Stimulated activated CD4-positive, alpha-beta T cell treated with anti-CD3 and anti-CD28 coated beads, Interleukin-15, amount 100 ng/mL, for 48 hours (primary cell): ENCODE measurements at regions not wholly inside any gene's neighbourhood (a gene's known extent, or its start where the extent isn't known, plus 50 kb on each side); places are given as distances from the start of the nearest gene placed in this dataset.
"Not testable (repeated sequence)": the region's sequence is repeated elsewhere in the genome, so short reads cannot be mapped to it uniquely, and the experiment has no call there.

ENCODE experiments used
- DNase-seq, 2 donors: peaks; one replicate each; pipeline ENCODE4 v3.0.0-alpha.2; 2020; ENCODE audit warnings: low read depth in 2 of 2

DNA sequence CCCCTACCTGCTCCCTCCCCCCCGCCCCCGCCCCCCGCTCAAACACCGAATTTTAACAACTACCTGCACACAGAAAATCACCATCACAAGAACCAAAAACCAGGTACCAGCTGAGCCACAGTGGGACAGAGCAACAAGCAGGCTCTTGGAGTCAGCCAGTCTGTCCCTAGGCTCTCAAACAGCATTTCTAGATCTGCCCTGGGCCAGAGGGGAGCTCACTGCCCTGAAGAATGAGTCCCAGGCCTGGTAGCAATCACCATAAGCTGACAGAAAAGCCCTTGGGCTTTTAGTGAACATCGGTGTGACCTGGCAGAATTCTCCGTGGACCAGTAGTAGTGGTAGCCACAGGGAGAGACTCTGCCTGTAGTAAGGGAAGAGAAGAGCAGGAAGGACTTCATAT is 58.3 kb downstream of the C11orf87 start:
- DNase-seq = no peak

GRCh38 chr11:109486129-109486528 is 64.1 kb downstream of the C11orf87 start:
- no peak for DNase-seq

- DNase-seq = no peak
Observed at GRCh38 chr11:109490953-109491635, 69.1 kb downstream of the C11orf87 start.

DNA sequence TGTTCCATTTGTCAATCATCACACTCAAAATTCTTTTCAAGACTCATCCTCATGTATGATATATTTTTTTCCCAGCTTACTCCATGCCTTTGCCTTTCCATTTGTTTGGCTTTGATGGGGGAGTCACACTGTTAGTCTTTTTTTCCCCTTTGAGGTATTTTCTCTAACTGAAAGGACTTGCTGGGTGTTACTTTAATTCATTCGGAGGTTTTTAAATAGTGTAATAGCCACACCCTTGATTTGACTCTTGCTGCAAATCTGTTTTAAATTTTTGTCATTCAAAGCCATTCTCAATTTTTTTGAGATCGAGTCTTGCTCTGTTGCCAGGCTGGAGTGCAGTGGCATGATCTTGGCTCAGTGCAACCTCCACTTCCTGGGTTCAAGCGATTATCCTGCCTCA is 84.1 kb downstream of the C11orf87 start:
- no peak for DNase-seq

DNA sequence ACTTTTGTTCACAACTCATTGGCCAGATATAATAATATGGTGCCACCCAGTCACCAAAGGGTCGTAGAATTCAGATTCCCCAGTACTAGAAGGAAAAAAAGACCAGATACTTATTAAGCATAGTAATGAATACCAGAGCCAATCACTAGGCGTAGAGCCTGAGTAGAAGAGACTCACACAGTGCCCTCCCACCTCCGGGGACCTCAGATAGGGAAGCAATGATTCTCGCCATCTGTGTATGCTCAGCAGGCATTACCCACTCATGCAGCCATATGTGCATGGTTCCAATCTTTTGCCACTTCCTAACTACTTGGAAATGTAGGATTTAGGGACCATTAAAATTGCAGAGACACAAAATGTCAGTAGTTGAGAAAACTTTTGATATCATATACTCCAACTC is 85.3 kb downstream of the C11orf87 start:
- DNase-seq = no peak

DNA sequence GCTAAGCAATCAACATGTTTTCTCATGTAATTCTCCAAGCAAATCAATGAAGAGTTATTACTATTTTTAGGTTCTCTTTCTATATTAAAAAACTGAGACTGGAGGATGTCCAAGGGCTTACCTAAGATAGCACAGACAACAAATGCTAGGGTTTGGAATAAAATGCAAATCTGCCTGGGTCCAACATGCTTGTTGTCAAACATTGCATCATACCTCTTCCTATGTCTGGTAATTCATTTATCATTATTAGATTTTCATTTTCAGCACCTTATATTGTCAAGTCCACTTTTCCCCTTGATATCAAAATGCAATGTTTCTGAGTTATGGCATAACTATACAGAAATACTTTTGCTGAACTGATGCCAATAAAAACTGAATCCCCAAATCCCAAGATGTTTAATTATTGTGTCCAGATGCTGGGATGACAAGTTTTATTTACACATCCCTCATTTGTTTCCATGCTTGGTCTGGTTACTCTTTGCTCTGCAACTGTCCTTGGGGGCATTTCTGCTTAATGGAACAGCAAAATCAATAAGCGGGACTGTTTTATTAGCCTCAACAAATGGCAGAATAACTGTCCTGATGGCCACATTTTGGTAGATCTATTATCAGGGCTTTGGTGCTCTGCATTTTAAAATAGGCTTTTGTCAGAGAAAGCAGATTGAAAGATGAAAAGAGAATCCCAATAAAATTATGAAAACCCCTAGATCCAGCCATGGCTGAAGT is 86.0 kb downstream of the C11orf87 start:
- no peak for DNase-seq

DNA sequence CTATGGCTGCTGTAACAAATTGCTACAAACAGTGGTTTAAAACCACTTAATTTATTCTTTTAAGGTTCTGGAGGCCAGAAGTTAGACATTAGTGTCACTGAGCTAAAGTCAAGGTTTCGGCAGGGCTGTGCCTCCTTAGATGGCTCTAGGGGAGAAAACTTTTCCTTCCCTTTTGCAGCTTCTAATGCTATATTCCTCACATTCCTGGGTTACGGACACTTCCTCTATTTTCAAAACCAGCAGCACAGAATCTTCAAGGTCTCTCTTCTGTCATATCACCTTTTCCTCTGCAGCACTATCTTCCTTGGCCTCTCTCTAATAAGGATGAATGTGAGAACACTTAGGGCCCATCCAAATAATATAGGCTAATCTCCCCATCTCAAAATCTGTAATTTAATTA is 87.0 kb downstream of the C11orf87 start:
- DNase-seq = no peak

- no peak for DNase-seq
Observed at GRCh38 chr11:109510316-109510715, 88.3 kb downstream of the C11orf87 start.

GRCh38 chr11:109511598-109511997 is 89.6 kb downstream of the C11orf87 start:
- no peak for DNase-seq

- DNase-seq = no peak
Observed at GRCh38 chr11:109512249-109512648, 90.3 kb downstream of the C11orf87 start.

GRCh38 chr11:109512680-109513079 is 90.7 kb downstream of the C11orf87 start:
- DNase-seq = no peak

GRCh38 chr11:109514313-109515018 is 92.5 kb downstream of the C11orf87 start:
- DNase-seq = no peak

- no peak for DNase-seq
Observed at GRCh38 chr11:109519253-109519652, 97.3 kb downstream of the C11orf87 start.

DNA sequence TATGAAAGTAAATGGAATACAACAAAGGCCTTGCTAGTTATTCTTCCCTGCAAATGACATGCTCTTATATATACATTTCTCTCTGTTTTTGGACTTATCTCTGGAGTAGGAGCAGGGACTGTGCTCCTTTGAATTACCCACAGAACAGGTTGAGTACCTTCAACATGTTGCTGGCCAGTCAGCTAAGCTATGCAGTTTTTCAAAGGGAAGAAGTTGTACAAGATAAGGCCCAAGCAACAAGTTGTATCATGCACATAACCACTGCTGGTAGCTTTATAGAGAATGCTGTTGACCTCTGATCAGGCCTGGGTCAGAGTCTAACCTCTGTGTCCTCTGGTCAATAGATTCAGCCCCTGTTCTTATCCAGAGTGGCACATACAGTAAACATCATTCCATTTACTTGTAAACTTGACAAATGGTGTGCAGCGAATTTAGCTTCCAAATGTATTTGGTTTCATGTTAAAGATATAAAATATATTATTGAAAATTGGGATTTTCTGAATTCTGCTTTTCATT is 99.6 kb downstream of the C11orf87 start:
- no peak for DNase-seq

DNA sequence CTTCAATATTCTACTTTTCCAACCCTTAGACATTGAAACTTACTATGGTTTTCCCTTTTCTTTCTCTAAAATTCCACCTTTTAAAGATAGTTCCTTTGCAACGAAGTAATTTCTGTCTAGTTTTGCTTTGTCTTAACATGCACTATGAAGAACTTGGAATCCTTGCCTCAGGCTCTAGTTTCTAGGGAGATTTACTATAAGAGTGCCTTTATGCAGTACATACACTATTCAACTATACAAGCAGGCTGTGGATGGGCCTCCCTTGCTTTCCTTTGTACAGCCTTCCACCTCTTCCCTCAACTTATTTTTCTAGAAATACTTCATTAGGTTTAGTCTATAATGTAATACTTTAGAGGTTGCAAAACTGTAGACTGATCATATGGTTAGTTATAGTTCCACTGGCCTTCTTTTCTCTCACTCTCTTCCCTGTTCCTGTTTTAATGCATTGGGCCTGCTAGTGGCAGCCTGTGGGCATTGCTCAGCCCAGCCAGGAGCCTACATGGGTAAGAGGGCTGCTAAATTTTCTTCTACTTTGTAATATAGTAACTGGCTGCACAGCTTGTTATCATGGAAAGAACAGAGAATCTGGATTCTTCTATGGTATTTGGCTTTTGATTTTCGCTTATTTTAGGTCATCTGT is 100.2 kb downstream of the C11orf87 start:
- no peak for DNase-seq

- not testable (repeated sequence) for DNase-seq
Observed at GRCh38 chr11:109525636-109526035, 103.6 kb downstream of the C11orf87 start.

- DNase-seq = no peak
Observed at GRCh38 chr11:109526061-109526460, 104.1 kb downstream of the C11orf87 start.

DNA sequence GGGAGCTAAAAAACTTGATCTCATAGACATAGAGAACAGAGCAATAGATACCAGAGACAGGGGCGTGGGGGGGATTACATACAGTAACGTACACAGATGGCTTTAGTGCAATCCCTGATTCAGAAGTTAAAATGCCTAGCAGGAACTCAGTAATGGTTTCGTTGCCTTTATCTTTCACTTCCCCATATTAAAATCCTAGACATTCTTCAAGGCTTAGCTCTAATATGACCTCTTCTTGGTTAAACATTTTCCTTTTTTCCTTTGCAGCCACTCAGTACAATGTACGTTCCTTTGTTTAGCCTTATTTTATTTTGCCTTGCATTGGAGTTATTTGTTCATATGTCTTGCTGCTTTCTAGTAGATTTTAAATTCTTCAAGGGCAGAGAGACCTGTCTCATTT is 104.9 kb downstream of the C11orf87 start:
- no peak for DNase-seq

DNA sequence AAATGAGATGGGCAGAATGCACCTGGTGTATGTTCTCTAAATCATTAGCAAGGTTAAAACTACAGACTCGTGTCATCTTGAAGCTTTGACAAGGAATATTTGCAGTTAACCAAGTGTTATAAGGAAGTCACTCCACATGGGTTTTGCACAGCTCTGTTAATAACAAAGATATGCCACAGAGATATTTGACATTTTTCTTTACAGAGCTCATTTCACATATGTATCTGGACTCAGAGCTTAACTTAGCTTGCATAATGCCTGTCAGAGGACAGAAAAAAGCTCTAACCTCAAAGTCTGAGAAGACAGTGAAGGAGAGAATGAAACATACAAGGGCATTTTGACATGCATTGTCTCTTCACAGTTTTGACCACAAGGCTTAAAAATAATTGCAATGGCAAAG is 105.5 kb downstream of the C11orf87 start:
- DNase-seq = no peak

DNA sequence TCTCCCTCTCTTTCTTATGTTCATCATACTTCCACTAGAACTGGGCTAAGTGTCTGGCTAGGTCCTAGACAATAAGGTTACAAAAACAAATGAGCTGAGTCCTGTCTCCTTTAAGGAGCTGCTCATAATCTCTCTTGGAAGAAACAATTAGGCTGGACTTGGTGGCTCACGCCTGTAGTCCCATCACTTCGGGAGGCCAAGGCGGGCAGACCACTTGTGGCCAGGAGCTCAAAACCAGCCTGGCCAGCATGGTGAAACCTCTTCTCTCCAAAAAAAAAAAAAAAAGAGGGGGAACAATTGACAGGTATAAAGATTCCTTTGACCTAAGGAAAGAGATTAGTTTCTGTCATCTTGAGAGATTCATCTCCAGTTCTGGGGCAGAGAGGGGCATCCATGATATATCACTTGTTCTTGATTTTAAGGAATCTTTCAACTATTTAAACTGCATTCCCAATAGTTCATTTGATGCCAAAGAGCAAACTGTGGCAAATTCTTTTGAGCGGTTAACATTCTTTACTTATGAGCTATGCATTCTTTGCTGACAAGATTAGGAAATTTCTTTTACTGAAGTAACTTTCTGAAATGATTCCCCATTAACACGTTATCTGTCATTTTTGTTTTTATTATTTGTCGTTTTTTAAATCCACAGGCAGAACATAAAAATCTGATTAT is 125.5 kb downstream of the C11orf87 start:
- DNase-seq = no peak

GRCh38 chr11:109552376-109552775 is 130.4 kb downstream of the C11orf87 start:
- no peak for DNase-seq

GRCh38 chr11:109553284-109553683 is 131.3 kb downstream of the C11orf87 start:
- no peak for DNase-seq
